ENCODE measurements at regions not wholly inside any gene's neighbourhood (a gene's known extent, or its start where the extent isn't known, plus 50 kb on each side); places are given as distances from the start of the nearest gene placed in this dataset.

GRCh38 chr4:189822326-189822725 is 118.3 kb upstream of the FRG1 start:
- no peaks in the 10 kb centered on the region for H3K36me3 ChIP-seq
- H3K27ac ChIP-seq = no peak overlapping the region
- H3K27me3 ChIP-seq = no peaks in the 10 kb centered on the region
- H3K9me3 ChIP-seq = no peaks in the 10 kb centered on the region
- TF ChIP-seq POLR2A (IDR thresholded peaks at IDR 0.05) = no peak
- TF ChIP-seq CTCF (IDR thresholded peaks at IDR 0.05) = no peak
- TF ChIP-seq EP300 (IDR thresholded peaks at IDR 0.05) = no peak
- H3K4me1 ChIP-seq (ENCODE audit: insufficient read depth) = no peaks in the 10 kb centered on the region
- no peak for DNase-seq
- no peak overlapping the region for H3K4me3 ChIP-seq
- intact Hi-C loops (cut with DNase I) = no loop called here
- WGBS, 3 donors = 78 to 85% (median 79%) methylated on average over 3 of the region's 3 CpGs

DNA sequence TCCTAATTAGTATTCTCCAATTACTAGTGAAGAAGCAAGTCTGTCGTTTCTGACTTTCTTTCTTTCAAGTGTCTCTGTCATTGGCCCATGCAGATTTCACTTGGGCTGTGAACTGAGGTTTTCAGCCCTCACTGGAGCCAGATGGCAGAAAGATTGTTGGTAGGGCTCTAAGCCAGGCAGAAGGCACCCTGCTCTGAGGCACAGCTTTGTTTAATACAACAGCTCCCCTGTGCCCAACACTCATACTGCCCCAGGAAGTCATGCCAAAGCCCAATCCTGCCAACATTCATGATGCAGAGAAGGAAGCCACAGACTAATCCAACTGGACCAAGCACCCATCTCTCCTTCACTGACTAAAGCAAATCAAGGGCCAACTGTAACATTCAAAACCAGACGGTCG is 117.1 kb upstream of the FRG1 start:
- Histone ChIP-seq H3K4me3 (no peak overlapping the region), H3K36me3 (no peaks in the 10 kb centered on the region), H3K9me3 (no peaks in the 10 kb centered on the region), H3K27ac (no peak overlapping the region), H3K27me3 (no peaks in the 10 kb centered on the region), H3K4me1 (ENCODE audit: insufficient read depth) (no peaks in the 10 kb centered on the region)
- TF ChIP-seq EP300 (IDR thresholded peaks at IDR 0.05) = no peak
- no peak for TF ChIP-seq CTCF (IDR thresholded peaks at IDR 0.05)
- DNase-seq = no peak
- intact Hi-C loops (cut with DNase I) = no loop called here
- 88 to 89% (median 89%) methylated on average over 3 of the region's 3 CpGs for WGBS, 3 donors

DNA sequence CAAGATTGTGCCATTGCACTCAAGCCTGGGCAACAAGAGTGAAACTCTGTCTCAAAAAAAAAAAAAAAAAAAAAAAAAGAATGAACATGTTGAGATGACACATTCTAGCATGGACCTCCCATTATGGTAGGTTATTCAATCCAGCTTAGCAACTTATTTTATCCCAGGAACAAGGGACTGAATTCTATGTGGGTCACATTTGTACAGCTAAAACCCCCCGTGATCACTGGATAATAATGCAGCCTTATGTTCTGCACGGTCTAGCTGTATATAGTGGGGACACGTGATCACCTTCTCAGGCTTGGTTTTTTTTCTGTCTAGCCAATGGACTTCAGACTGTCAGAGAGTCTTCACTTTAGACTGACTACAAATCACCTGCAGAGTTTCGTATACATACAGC is 115.2 kb upstream of the FRG1 start:
- H3K4me1 ChIP-seq (ENCODE audit: insufficient read depth) = no peaks in the 10 kb centered on the region
- intact Hi-C loops (cut with DNase I) = no loop called here

GRCh38 chr4:189826657-189827056 is 114.0 kb upstream of the FRG1 start:
- TF ChIP-seq CTCF (IDR thresholded peaks at IDR 0.05) (no peak), EP300 (IDR thresholded peaks at IDR 0.05) (no peak), POLR2A (IDR thresholded peaks at IDR 0.05) (no peak)
- intact Hi-C loops (cut with DNase I) = no loop called here
- WGBS, 3 donors = 50 to 57% (median 57%) methylated on average over 4 of the region's 4 CpGs

More for the DNA sequence above, 115.2 kb upstream of the FRG1 start:
- H3K27me3 ChIP-seq = no peaks in the 10 kb centered on the region
- no peak overlapping the region for H3K4me3 ChIP-seq
- H3K36me3 ChIP-seq = no peaks in the 10 kb centered on the region
- 92 to 95% (median 94%) methylated on average over 4 of the region's 4 CpGs for WGBS, 3 donors
- no peaks in the 10 kb centered on the region for H3K9me3 ChIP-seq
- DNase-seq = no peak
- H3K27ac ChIP-seq = no peak overlapping the region
- no peak for TF ChIP-seq EP300 (IDR thresholded peaks at IDR 0.05)
- TF ChIP-seq POLR2A (IDR thresholded peaks at IDR 0.05) = no peak
- TF ChIP-seq CTCF (IDR thresholded peaks at IDR 0.05) = no peak

More at GRCh38 chr4:189826657-189827056, 114.0 kb upstream of the FRG1 start:
- Histone ChIP-seq H3K27ac (no peak overlapping the region), H3K9me3 (no peaks in the 10 kb centered on the region), H3K4me1 (ENCODE audit: insufficient read depth) (no peaks in the 10 kb centered on the region), H3K27me3 (no peaks in the 10 kb centered on the region), H3K4me3 (no peak overlapping the region), H3K36me3 (no peaks in the 10 kb centered on the region)
- DNase-seq = no peak
